Glutamatergic neuron (in vitro differentiated cells): ENCODE measurements at regions not wholly inside any gene's neighbourhood (a gene's known extent, or its start where the extent isn't known, plus 50 kb on each side); places are given as distances from the start of the nearest gene placed in this dataset.

Source experiments
- DNase-seq: peaks from one replicate; pipeline ENCODE4 v3.0.0; 2022
- H3K27ac Mint-ChIP-seq: one replicate; pipeline ENCODE4 v1.8.0; 2020; ENCODE audit warnings: mild to moderate bottlenecking, mixed read lengths, inconsistent platforms; ENCODE audit not compliant: unreplicated experiment
- H3K27me3 Mint-ChIP-seq: one replicate; pipeline ENCODE4 v1.8.0; 2020; ENCODE audit warnings: mild to moderate bottlenecking, moderate library complexity, mixed read lengths, inconsistent platforms; ENCODE audit not compliant: unreplicated experiment
- H3K36me3 Mint-ChIP-seq: one replicate; pipeline ENCODE4 v1.8.0; 2020; ENCODE audit warnings: mild to moderate bottlenecking, mixed read lengths, inconsistent platforms; ENCODE audit not compliant: unreplicated experiment
- H3K4me1 Mint-ChIP-seq: one replicate; pipeline ENCODE4 v1.8.0; 2020; ENCODE audit warnings: mild to moderate bottlenecking, low read depth, mixed read lengths, inconsistent platforms; ENCODE audit not compliant: unreplicated experiment
- H3K4me3 Mint-ChIP-seq: one replicate; pipeline ENCODE4 v1.8.0; 2020; ENCODE audit warnings: mild to moderate bottlenecking, mixed read lengths, inconsistent platforms; ENCODE audit not compliant: unreplicated experiment
- H3K9me3 Mint-ChIP-seq: one replicate; pipeline ENCODE4 v1.8.0; 2020; ENCODE audit warnings: mild to moderate bottlenecking, moderate library complexity, mixed read lengths, inconsistent platforms; ENCODE audit not compliant: unreplicated experiment
- CTCF ChIP-seq: fragments of 200-600 bp; sonication (generic); IDR thresholded peaks from one replicate; pipeline ENCODE4 v1.5.0; 2021; ENCODE audit not compliant: partially characterized antibody, unreplicated experiment

- DNase-seq, result no peak
- H3K4me1 Mint-ChIP-seq, result peaks cover 6% of the 10 kb centered on the region
- H3K4me3 Mint-ChIP-seq, result no peak overlapping the region
- H3K9me3 Mint-ChIP-seq, result peaks cover 2% of the 10 kb centered on the region
- no peak overlapping the region for H3K27ac Mint-ChIP-seq
- TF ChIP-seq CTCF, result no peak
- H3K36me3 Mint-ChIP-seq, result no peaks in the 10 kb centered on the region
- peaks cover 4% of the 10 kb centered on the region for H3K27me3 Mint-ChIP-seq
Observed at GRCh38 chr5:175220549-175220948, 223.4 kb downstream of the DRD1 start.

- Mint-ChIP-seq H3K4me1 (peaks cover 6% of the 10 kb centered on the region), H3K27ac (no peak overlapping the region), H3K9me3 (peaks cover 2% of the 10 kb centered on the region), H3K36me3 (no peaks in the 10 kb centered on the region), H3K4me3 (no peak overlapping the region), H3K27me3 (peaks cover 4% of the 10 kb centered on the region)
- DNase-seq, result no peak
- TF ChIP-seq CTCF, result no peak
Observed at GRCh38 chr5:175219366-175219765, 224.6 kb downstream of the DRD1 start.

GRCh38 chr5:175216991-175217390 is 227.0 kb downstream of the DRD1 start:
- no peak overlapping the region for H3K27ac Mint-ChIP-seq
- no peaks in the 10 kb centered on the region for H3K36me3 Mint-ChIP-seq
- peaks cover 6% of the 10 kb centered on the region for H3K4me1 Mint-ChIP-seq
- peaks cover 2% of the 10 kb centered on the region for H3K9me3 Mint-ChIP-seq
- H3K27me3 Mint-ChIP-seq, result peaks cover 7% of the 10 kb centered on the region
- DNase-seq, result no peak
- H3K4me3 Mint-ChIP-seq, result no peak overlapping the region
- TF ChIP-seq CTCF, result no peak

- H3K27ac Mint-ChIP-seq, result no peak overlapping the region
- peaks cover 7% of the 10 kb centered on the region for H3K27me3 Mint-ChIP-seq
- no peak overlapping the region for H3K4me3 Mint-ChIP-seq
- no peaks in the 10 kb centered on the region for H3K36me3 Mint-ChIP-seq
- no peak for TF ChIP-seq CTCF
- H3K4me1 Mint-ChIP-seq, result peaks cover 6% of the 10 kb centered on the region
- peaks cover 2% of the 10 kb centered on the region for H3K9me3 Mint-ChIP-seq
- DNase-seq, result no peak
Observed at GRCh38 chr5:175215906-175216305, 228.1 kb downstream of the DRD1 start.

GRCh38 chr5:175214152-175214551 is 229.8 kb downstream of the DRD1 start:
- Mint-ChIP-seq H3K27ac (no peak overlapping the region), H3K9me3 (no peaks in the 10 kb centered on the region), H3K27me3 (peaks cover 7% of the 10 kb centered on the region), H3K36me3 (no peaks in the 10 kb centered on the region), H3K4me3 (no peak overlapping the region), H3K4me1 (peaks cover 6% of the 10 kb centered on the region)
- TF ChIP-seq CTCF, result no peak
- DNase-seq, result no peak
